NCI-H82 (cell line): ENCODE measurements at regions not wholly inside any gene's neighbourhood (a gene's known extent, or its start where the extent isn't known, plus 50 kb on each side); places are given as distances from the start of the nearest gene placed in this dataset.

Experiments
- DNase-seq: peaks from one replicate; lab custom pipeline; 2025; lab: John Stamatoyannopoulos, UW

GRCh38 chr4:121519236-121519838 is 138.5 kb upstream of the QRFPR start:
- DNase-seq, result no peak

- no peak for DNase-seq
These were observed 136.4 kb upstream of the QRFPR start for GRCh38 chr4:121517241-121517640.

GRCh38 chr4:121514443-121514842 is 133.6 kb upstream of the QRFPR start:
- DNase-seq, result no peak

GRCh38 chr4:121510341-121510874 is 129.6 kb upstream of the QRFPR start:
- no peak for DNase-seq

GRCh38 chr4:121485190-121485804 is 104.5 kb upstream of the QRFPR start:
- no peak for DNase-seq

GRCh38 chr4:121484633-121485032 is 103.8 kb upstream of the QRFPR start:
- peak; percentile 63 for DNase-seq

GRCh38 chr4:121479808-121480207 is 99.0 kb upstream of the QRFPR start:
- DNase-seq, result no peak

GRCh38 chr4:121477480-121477879 is 96.7 kb upstream of the QRFPR start:
- no peak for DNase-seq

GRCh38 chr4:121477079-121477478 is 96.3 kb upstream of the QRFPR start:
- DNase-seq, result no peak

- no peak for DNase-seq
These were observed 92.3 kb upstream of the QRFPR start for GRCh38 chr4:121472937-121473721.

- DNase-seq, result no peak
These were observed 84.0 kb upstream of the QRFPR start for GRCh38 chr4:121464854-121465253.

- DNase-seq, result peak; percentile 77
These were observed 81.9 kb upstream of the QRFPR start for GRCh38 chr4:121462660-121463261.

- DNase-seq, result no peak
These were observed 78.2 kb upstream of the QRFPR start for GRCh38 chr4:121459026-121459425.

- no peak for DNase-seq
These were observed 76.6 kb upstream of the QRFPR start for GRCh38 chr4:121457278-121457875.

- DNase-seq, result no peak
These were observed 74.5 kb upstream of the QRFPR start for GRCh38 chr4:121455285-121455684.

- DNase-seq, result no peak
These were observed 73.6 kb upstream of the QRFPR start for GRCh38 chr4:121454251-121454979.

GRCh38 chr4:121451310-121451709 is 70.5 kb upstream of the QRFPR start:
- DNase-seq, result no peak

- no peak for DNase-seq
These were observed 68.6 kb upstream of the QRFPR start for GRCh38 chr4:121449416-121449815.

GRCh38 chr4:121448231-121448630 is 67.4 kb upstream of the QRFPR start:
- DNase-seq, result no peak

- no peak for DNase-seq
These were observed 58.9 kb upstream of the QRFPR start for GRCh38 chr4:121439669-121440068.
